Liver (tissue), 2 donors: ENCODE measurements at regions not wholly inside any gene's neighbourhood (a gene's known extent, or its start where the extent isn't known, plus 50 kb on each side); places are given as distances from the start of the nearest gene placed in this dataset.

ENCODE experiments used
- TF ChIP-seq, protein P1 (sequence below): fragments of 150-350 bp; IDR thresholded peaks from 2 replicates; pipeline ENCODE4 v1.5.1; 2017; ENCODE audit warnings: improper control_type of control experiment, low read depth, low read length; ENCODE audit not compliant: missing input control
- TF ChIP-seq, protein P2 (sequence below): IDR thresholded peaks from 2 replicates; pipeline ENCODE4 v1.6.1; 2016; ENCODE audit warnings: antibody characterized with exemption, mild to moderate bottlenecking
- donor health status: healthy.

DNA sequence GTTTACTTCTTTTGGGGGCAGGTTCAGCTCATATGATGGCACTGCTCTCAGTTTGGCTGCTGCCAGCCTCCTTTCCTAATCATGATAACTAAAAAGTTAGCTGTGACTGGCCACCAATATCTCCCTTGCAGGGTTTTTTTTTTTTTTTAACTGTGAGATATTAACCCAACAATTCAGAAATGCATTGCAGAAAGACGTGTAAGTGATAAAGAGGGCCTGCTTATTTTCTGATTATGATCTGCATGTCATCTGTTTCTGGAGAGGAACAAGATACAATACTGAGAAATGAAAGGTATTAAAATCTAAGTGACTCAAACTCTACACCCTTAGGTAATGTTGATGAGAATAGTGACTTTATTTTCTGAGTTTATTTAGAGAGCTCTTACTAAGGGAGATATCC lies 905.6 kb downstream of the SOCS6 start:
- TF ChIP-seq, protein P1, sequence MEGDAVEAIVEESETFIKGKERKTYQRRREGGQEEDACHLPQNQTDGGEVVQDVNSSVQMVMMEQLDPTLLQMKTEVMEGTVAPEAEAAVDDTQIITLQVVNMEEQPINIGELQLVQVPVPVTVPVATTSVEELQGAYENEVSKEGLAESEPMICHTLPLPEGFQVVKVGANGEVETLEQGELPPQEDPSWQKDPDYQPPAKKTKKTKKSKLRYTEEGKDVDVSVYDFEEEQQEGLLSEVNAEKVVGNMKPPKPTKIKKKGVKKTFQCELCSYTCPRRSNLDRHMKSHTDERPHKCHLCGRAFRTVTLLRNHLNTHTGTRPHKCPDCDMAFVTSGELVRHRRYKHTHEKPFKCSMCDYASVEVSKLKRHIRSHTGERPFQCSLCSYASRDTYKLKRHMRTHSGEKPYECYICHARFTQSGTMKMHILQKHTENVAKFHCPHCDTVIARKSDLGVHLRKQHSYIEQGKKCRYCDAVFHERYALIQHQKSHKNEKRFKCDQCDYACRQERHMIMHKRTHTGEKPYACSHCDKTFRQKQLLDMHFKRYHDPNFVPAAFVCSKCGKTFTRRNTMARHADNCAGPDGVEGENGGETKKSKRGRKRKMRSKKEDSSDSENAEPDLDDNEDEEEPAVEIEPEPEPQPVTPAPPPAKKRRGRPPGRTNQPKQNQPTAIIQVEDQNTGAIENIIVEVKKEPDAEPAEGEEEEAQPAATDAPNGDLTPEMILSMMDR, result no peak
- TF ChIP-seq, protein P2, sequence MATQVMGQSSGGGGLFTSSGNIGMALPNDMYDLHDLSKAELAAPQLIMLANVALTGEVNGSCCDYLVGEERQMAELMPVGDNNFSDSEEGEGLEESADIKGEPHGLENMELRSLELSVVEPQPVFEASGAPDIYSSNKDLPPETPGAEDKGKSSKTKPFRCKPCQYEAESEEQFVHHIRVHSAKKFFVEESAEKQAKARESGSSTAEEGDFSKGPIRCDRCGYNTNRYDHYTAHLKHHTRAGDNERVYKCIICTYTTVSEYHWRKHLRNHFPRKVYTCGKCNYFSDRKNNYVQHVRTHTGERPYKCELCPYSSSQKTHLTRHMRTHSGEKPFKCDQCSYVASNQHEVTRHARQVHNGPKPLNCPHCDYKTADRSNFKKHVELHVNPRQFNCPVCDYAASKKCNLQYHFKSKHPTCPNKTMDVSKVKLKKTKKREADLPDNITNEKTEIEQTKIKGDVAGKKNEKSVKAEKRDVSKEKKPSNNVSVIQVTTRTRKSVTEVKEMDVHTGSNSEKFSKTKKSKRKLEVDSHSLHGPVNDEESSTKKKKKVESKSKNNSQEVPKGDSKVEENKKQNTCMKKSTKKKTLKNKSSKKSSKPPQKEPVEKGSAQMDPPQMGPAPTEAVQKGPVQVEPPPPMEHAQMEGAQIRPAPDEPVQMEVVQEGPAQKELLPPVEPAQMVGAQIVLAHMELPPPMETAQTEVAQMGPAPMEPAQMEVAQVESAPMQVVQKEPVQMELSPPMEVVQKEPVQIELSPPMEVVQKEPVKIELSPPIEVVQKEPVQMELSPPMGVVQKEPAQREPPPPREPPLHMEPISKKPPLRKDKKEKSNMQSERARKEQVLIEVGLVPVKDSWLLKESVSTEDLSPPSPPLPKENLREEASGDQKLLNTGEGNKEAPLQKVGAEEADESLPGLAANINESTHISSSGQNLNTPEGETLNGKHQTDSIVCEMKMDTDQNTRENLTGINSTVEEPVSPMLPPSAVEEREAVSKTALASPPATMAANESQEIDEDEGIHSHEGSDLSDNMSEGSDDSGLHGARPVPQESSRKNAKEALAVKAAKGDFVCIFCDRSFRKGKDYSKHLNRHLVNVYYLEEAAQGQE, result no peak
